PC-9 (cell line): ENCODE measurements at regions not wholly inside any gene's neighbourhood (a gene's known extent, or its start where the extent isn't known, plus 50 kb on each side); places are given as distances from the start of the nearest gene placed in this dataset.

Experiments used
- BruUV-seq: library from RNA; stranded (reverse); fragments of 400-500 nt; replicated peaks from 2 replicates; lab custom pipeline; 2021; lab: Mats Ljungman, UMichigan
- CTCF ChIA-PET: fragments of 300-600 bp; sonication (Branson Sonifier 250); formaldehyde crosslinking; loops from one replicate; lab custom pipeline; 2022; ENCODE audit warnings: antibody characterized with exemption; lab: Charles Lee
- POLR2A ChIA-PET: fragments of 300-600 bp; sonication (Branson Sonifier 250); formaldehyde crosslinking; loops from one replicate; lab custom pipeline; 2022; ENCODE audit warnings: antibody characterized with exemption; ENCODE audit not compliant: unreplicated experiment; lab: Charles Lee
- DNase-seq, 2 experiments: peaks; one replicate each; pipeline versions ENCODE4 v3.0.0 to v3.0.0-alpha.2; 2015 to 2022; ENCODE audit warnings: mixed read lengths in 1 of 2
- H2AFZ ChIP-seq: fragments of 200-600 bp; sonication (generic); 2 replicates; pipeline ENCODE4 v1.8.1; 2017; ENCODE audit warnings: antibody characterized with exemption
- H3F3A ChIP-seq: fragments of 200-600 bp; sonication (generic); 2 replicates; pipeline ENCODE4 v1.8.1; 2017; ENCODE audit warnings: antibody characterized with exemption, mild to moderate bottlenecking, low read depth; ENCODE audit not compliant: insufficient read depth
- H3K27ac ChIP-seq: fragments of 200-600 bp; sonication (generic); 2 replicates; pipeline ENCODE4 v1.6.1; 2016; ENCODE audit warnings: mixed run types
- H3K27me3 ChIP-seq: fragments of 200-600 bp; sonication (generic); 2 replicates; pipeline ENCODE4 v1.6.1; 2016; ENCODE audit warnings: low read depth, mixed run types; ENCODE audit not compliant: insufficient read depth
- H3K36me3 ChIP-seq: fragments of 200-600 bp; sonication (generic); 2 replicates; pipeline ENCODE4 v1.6.1; 2016; ENCODE audit warnings: low read depth, mixed run types
- H3K4me1 ChIP-seq: fragments of 200-600 bp; sonication (generic); replicated peaks from 2 replicates; pipeline ENCODE4 v1.6.1; 2016; ENCODE audit warnings: mixed run types; ENCODE audit not compliant: insufficient read depth
- H3K4me2 ChIP-seq: fragments of 200-600 bp; sonication (generic); 2 replicates; pipeline ENCODE4 v1.6.1; 2017; ENCODE audit warnings: mixed run types
- H3K4me3 ChIP-seq: fragments of 200-600 bp; sonication (generic); 2 replicates; pipeline ENCODE4 v1.6.1; 2016; ENCODE audit warnings: mixed run types
- H3K79me2 ChIP-seq: fragments of 200-600 bp; sonication (generic); 2 replicates; pipeline ENCODE4 v1.6.1; 2017; ENCODE audit warnings: low read depth, mixed run types
- H3K9me2 ChIP-seq: fragments of 200-600 bp; sonication (generic); 2 replicates; pipeline ENCODE4 v1.8.1; 2017; ENCODE audit warnings: mild to moderate bottlenecking; ENCODE audit not compliant: insufficient read depth
- H3K9me3 ChIP-seq: fragments of 200-600 bp; sonication (generic); 2 replicates; pipeline ENCODE4 v1.8.1; 2016; ENCODE audit warnings: low read depth; ENCODE audit not compliant: insufficient read depth
- H4K20me1 ChIP-seq: fragments of 200-600 bp; sonication (generic); 2 replicates; pipeline ENCODE4 v1.8.1; 2017; ENCODE audit not compliant: insufficient read depth
- CTCF ChIP-seq: fragments of 200-600 bp; sonication (generic); conservative IDR thresholded peaks from 2 replicates; pipeline ENCODE4 v1.6.1; 2017; ENCODE audit warnings: mixed run types, antibody characterized with exemption, mild to moderate bottlenecking, moderate library complexity
- EZH2 ChIP-seq: fragments of 200-600 bp; sonication (generic); IDR thresholded peaks from 2 replicates; pipeline ENCODE4 v1.8.0; 2017; ENCODE audit warnings: antibody characterized with exemption, low read depth
- intact Hi-C: fragments of 100-400 bp; cut with micrococcal nuclease; formaldehyde crosslinking; loops from one replicate; pipeline ENCODE4 v1.10.0; 2022; ENCODE audit not compliant: unreplicated experiment

GRCh38 chr16:76882105-76882504, 308.9 kb upstream of the MON1B start:
- Histone ChIP-seq H4K20me1 (no peaks in the 10 kb centered on the region), H3K36me3 (no peaks in the 10 kb centered on the region), H3K27ac (no peak overlapping the region), H2AFZ (no peak overlapping the region), H3K4me2 (no peak overlapping the region), H3K9me2 (no peaks in the 10 kb centered on the region), H3K4me1 (no peaks in the 10 kb centered on the region), H3K27me3 (no peaks in the 10 kb centered on the region), H3K79me2 (no peaks in the 10 kb centered on the region), H3K4me3 (no peak overlapping the region), H3K9me3 (no peaks in the 10 kb centered on the region), H3F3A (no peaks in the 10 kb centered on the region)
- BruUV-seq: no TSS peak
- intact Hi-C loops: no loop called here
- TF ChIP-seq EZH2 (no peak), CTCF (no peak; the same call in 1 of the 2 replicates)
- DNase-seq: no peak
- CTCF ChIA-PET: no interaction called here
- POLR2A ChIA-PET: no interaction called here

- BruUV-seq: no TSS peak
- H3K4me2 ChIP-seq: no peak overlapping the region
- H3K4me1 ChIP-seq: no peaks in the 10 kb centered on the region
- no peaks in the 10 kb centered on the region for H3K9me2 ChIP-seq
- no peak overlapping the region for H2AFZ ChIP-seq
- no peaks in the 10 kb centered on the region for H3F3A ChIP-seq
- no peak overlapping the region for H3K4me3 ChIP-seq
- ChIA-PET CTCF (no interaction called here), POLR2A (no interaction called here)
- H3K36me3 ChIP-seq: no peaks in the 10 kb centered on the region
- H3K27ac ChIP-seq: no peak overlapping the region
- H3K79me2 ChIP-seq: no peaks in the 10 kb centered on the region
- TF ChIP-seq EZH2 (no peak), CTCF (no peak)
- intact Hi-C loops: no loop called here
- H4K20me1 ChIP-seq: no peaks in the 10 kb centered on the region
- DNase-seq: no peak
- H3K27me3 ChIP-seq: no peaks in the 10 kb centered on the region
- no peaks in the 10 kb centered on the region for H3K9me3 ChIP-seq
These were observed 307.9 kb upstream of the MON1B start for GRCh38 chr16:76883076-76883475.

- no peak overlapping the region for H2AFZ ChIP-seq
- no peak for TF ChIP-seq EZH2
- no peak for TF ChIP-seq CTCF
- H3K4me3 ChIP-seq: no peak overlapping the region
- no peak overlapping the region for H3K4me2 ChIP-seq
- H4K20me1 ChIP-seq: no peaks in the 10 kb centered on the region
- no peak overlapping the region for H3K27ac ChIP-seq
- peaks cover 3% of the 10 kb centered on the region; the same call in 1 of the 2 replicates for H3K27me3 ChIP-seq
- H3K9me2 ChIP-seq: no peaks in the 10 kb centered on the region
- H3K36me3 ChIP-seq: no peaks in the 10 kb centered on the region
- CTCF ChIA-PET: no interaction called here
- intact Hi-C loops: no loop called here
- no peaks in the 10 kb centered on the region for H3K9me3 ChIP-seq
- DNase-seq: no peak
- no peaks in the 10 kb centered on the region for H3K79me2 ChIP-seq
- BruUV-seq: no TSS peak
- H3K4me1 ChIP-seq: no peaks in the 10 kb centered on the region
- POLR2A ChIA-PET: no interaction called here
- no peaks in the 10 kb centered on the region for H3F3A ChIP-seq
These were observed 305.0 kb upstream of the MON1B start for GRCh38 chr16:76885776-76886537.
